DND-41 (cell line): ENCODE measurements at regions not wholly inside any gene's neighbourhood (a gene's known extent, or its start where the extent isn't known, plus 50 kb on each side); places are given as distances from the start of the nearest gene placed in this dataset.

Experiments used
- ATAC-seq: fragments of 200-7000 bp; cut with Tn5 transposase; 3 replicates; pipeline ENCODE4 v1.9.1; 2021; ENCODE audit warnings: low read depth; ENCODE audit not compliant: insufficient read depth
- DNase-seq: peaks from one replicate; pipeline ENCODE4 v3.0.0-alpha.2; 2020
- H2AFZ ChIP-seq: 2 replicates; pipeline ENCODE4 v1.6.0; 2012; ENCODE audit warnings: low read depth, low read length
- H3K27ac ChIP-seq: 2 replicates; pipeline ENCODE4 v1.5.1; 2012; ENCODE audit warnings: low read length, inconsistent platforms
- H3K27me3 ChIP-seq: fragments of 200-600 bp; sonication (generic); 2 replicates; pipeline ENCODE4 v1.6.0; 2012; ENCODE audit warnings: low read length, mild to moderate bottlenecking, inconsistent platforms; ENCODE audit not compliant: insufficient read depth, poor library complexity
- H3K36me3 ChIP-seq: 2 replicates; pipeline ENCODE4 v1.5.1; 2012; ENCODE audit warnings: low read length, inconsistent platforms; ENCODE audit not compliant: insufficient read depth
- H3K4me1 ChIP-seq: 2 replicates; pipeline ENCODE4 v1.5.1; 2012; ENCODE audit warnings: mild to moderate bottlenecking, low read length; ENCODE audit not compliant: insufficient read depth
- H3K4me2 ChIP-seq: 2 replicates; pipeline ENCODE4 v1.6.0; 2012; ENCODE audit warnings: mild to moderate bottlenecking, moderate library complexity, low read length, inconsistent platforms; ENCODE audit not compliant: insufficient read depth
- H3K4me3 ChIP-seq, 2 experiments: fragments of 200-600 bp in 1 of 2; shearing (Covaris generic) in 1 of 2; 2 replicates each; pipeline ENCODE4 v1.5.1; 2012 to 2016; ENCODE audit warnings: inconsistent platforms in 2 of 2, low read length in 2 of 2, mild to moderate bottlenecking in 2 of 2, low read depth in 1 of 2, moderate library complexity in 1 of 2
- H3K79me2 ChIP-seq: 2 replicates; pipeline ENCODE4 v1.6.0; 2012; ENCODE audit warnings: low read length, inconsistent platforms; ENCODE audit not compliant: insufficient read depth
- H3K9ac ChIP-seq: 2 replicates; pipeline ENCODE4 v1.6.0; 2012; ENCODE audit warnings: low read depth, mild to moderate bottlenecking, inconsistent platforms, low read length, moderate library complexity
- H3K9me3 ChIP-seq: 2 replicates; pipeline ENCODE4 v1.5.1; 2012; ENCODE audit warnings: low read length, moderate library complexity, mild to moderate bottlenecking, inconsistent platforms; ENCODE audit not compliant: insufficient read depth, severe bottlenecking
- H4K20me1 ChIP-seq: 2 replicates; pipeline ENCODE4 v1.6.0; 2012; ENCODE audit warnings: low read length; ENCODE audit not compliant: insufficient read depth
- CTCF ChIP-seq: IDR thresholded peaks from 2 replicates; pipeline ENCODE4 v1.5.1; 2012; ENCODE audit warnings: borderline replicate concordance, low read length, moderate library complexity, mild to moderate bottlenecking; ENCODE audit not compliant: poor library complexity, severe bottlenecking; ENCODE audit errors: extremely low read depth
- EZH2 ChIP-seq: IDR thresholded peaks from 3 replicates; pipeline ENCODE4 v1.6.1; 2012; ENCODE audit warnings: borderline replicate concordance, low read depth, mild to moderate bottlenecking, moderate library complexity, low read length, inconsistent platforms; ENCODE audit not compliant: severe bottlenecking

DNA sequence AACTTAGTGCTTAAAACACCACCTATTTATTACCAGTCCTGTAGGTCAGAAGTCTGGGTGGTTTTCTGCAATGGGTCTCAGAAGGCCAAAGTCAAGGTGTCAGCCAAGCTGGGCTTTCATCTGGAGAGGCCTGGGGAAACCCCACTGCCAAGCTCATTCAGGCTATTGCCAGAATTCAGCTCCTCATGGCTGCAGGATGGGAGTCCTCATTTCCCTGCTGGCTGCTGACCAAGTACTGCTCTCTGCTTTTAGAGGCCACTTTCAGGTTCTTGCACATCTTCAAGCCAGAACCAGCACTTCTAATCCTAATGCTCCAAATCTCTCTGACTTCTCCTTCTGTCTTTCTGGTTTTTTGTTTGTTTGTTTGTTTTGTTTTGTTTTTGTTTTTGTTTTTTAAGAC is 109.3 kb downstream of the BCOR start:
- ATAC-seq = no peak
- TF ChIP-seq CTCF (no peak), EZH2 (no peak)
- H3K4me1 ChIP-seq = no peaks in the 10 kb centered on the region

DNA sequence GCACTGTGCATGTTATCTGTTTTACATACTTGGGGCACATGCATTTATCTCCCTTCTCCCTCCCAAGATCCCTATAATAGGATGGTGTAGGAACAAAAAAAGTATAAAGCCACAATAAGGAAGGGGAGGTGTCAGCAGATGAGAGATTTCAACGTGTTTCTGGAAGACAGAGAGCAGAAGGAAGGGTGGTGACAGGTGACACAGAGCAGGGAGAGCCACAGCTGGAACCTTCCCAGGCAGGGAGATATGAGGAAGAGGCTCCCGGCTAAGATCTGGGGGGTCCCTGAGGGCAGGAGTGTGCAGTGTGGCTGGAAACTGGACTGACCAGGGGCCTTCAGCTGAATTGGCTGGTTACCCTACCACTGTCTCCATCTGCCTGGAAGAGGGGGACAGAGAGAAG is 107.4 kb downstream of the BCOR start:
- Histone ChIP-seq H2AFZ (no peak overlapping the region), H3K27me3 (no peaks in the 10 kb centered on the region), H3K4me2 (no peak overlapping the region), H4K20me1 (no peaks in the 10 kb centered on the region), H3K9ac (no peak overlapping the region), H3K79me2 (no peaks in the 10 kb centered on the region), H3K9me3 (no peaks in the 10 kb centered on the region), H3K36me3 (no peaks in the 10 kb centered on the region), H3K27ac (no peak overlapping the region), H3K4me1 (no peaks in the 10 kb centered on the region), H3K4me3 (no peak overlapping the region)
- TF ChIP-seq CTCF = no peak
- no peak for TF ChIP-seq EZH2
- DNase-seq (no peak), ATAC-seq (no peak)

More for the DNA sequence above, 109.3 kb downstream of the BCOR start:
- H2AFZ ChIP-seq = no peak overlapping the region
- H3K36me3 ChIP-seq = no peaks in the 10 kb centered on the region
- H3K79me2 ChIP-seq = no peaks in the 10 kb centered on the region
- no peak overlapping the region for H3K27ac ChIP-seq
- no peaks in the 10 kb centered on the region for H4K20me1 ChIP-seq
- H3K4me2 ChIP-seq = no peak overlapping the region
- H3K9ac ChIP-seq = no peak overlapping the region
- DNase-seq = no peak
- H3K4me3 ChIP-seq = no peak overlapping the region
- no peaks in the 10 kb centered on the region for H3K9me3 ChIP-seq
- H3K27me3 ChIP-seq = no peaks in the 10 kb centered on the region

DNA sequence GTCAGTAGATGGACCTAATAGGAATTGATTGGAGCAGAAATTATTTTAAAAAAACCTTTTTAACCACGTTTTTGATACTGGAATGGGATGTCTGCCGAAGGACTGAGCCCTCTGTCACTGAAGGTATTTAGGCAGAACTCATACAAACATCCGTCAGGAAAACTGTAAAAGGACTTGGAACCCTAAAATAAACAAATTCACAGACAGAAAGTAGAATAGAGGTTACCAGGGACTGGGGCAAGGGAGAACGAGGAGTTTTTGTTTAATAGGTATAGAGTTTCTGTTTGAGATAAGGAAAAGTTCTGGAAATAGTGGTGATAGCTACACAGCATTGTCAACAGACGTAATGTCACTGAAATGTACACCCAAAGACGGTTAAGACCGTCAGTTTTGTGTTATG is 105.5 kb downstream of the BCOR start:
- H3K9ac ChIP-seq = no peak overlapping the region
- TF ChIP-seq CTCF (no peak), EZH2 (no peak)
- H3K27me3 ChIP-seq = no peaks in the 10 kb centered on the region
- H3K9me3 ChIP-seq = no peaks in the 10 kb centered on the region
- H3K4me3 ChIP-seq = no peak overlapping the region
- H3K36me3 ChIP-seq = no peaks in the 10 kb centered on the region
- H3K4me2 ChIP-seq = no peak overlapping the region
- no peaks in the 10 kb centered on the region for H3K4me1 ChIP-seq
- ATAC-seq (no peak), DNase-seq (no peak)
- H2AFZ ChIP-seq = no peak overlapping the region
- H3K27ac ChIP-seq = no peak overlapping the region
- H3K79me2 ChIP-seq = no peaks in the 10 kb centered on the region
- no peaks in the 10 kb centered on the region for H4K20me1 ChIP-seq

DNA sequence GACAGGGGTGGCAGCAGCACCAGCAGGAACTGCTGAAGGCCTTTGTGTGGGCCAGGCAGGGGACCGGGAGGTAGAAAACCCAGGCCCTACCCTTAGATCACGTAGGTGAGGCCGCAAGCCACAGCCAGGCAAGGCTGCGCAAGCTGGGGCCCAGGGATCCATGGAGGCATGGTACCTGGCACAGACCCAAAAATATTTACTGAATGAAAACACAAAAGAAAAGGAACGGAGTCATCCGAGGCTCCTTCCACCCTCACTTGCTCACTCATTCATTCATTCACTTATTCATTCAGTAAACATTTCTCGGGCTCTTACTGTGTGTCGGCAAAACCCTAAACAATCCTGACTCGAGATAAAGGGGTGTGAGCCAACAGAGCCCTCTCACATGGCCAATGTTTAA is 102.3 kb downstream of the BCOR start:
- no peak for DNase-seq
- Histone ChIP-seq H2AFZ (no peak overlapping the region), H4K20me1 (no peaks in the 10 kb centered on the region), H3K79me2 (no peaks in the 10 kb centered on the region), H3K4me3 (no peak overlapping the region), H3K9me3 (no peaks in the 10 kb centered on the region), H3K4me2 (no peak overlapping the region), H3K9ac (no peak overlapping the region), H3K36me3 (no peaks in the 10 kb centered on the region), H3K27ac (no peak overlapping the region), H3K27me3 (no peaks in the 10 kb centered on the region), H3K4me1 (no peaks in the 10 kb centered on the region)
- TF ChIP-seq CTCF (no peak), EZH2 (no peak)
- no peak for ATAC-seq
